NB4 (cell line): ENCODE measurements at regions not wholly inside any gene's neighbourhood (a gene's known extent, or its start where the extent isn't known, plus 50 kb on each side); places are given as distances from the start of the nearest gene placed in this dataset.

Experiments used
- DNase-seq: peaks from one replicate; pipeline ENCODE4 v3.0.0; 2010; ENCODE audit warnings: low read depth
- H3K4me3 ChIP-seq: one replicate; pipeline ENCODE4 v1.5.1; 2011; ENCODE audit warnings: mild to moderate bottlenecking, low read depth, low read length, moderate library complexity
- MYC ChIP-seq: IDR thresholded peaks from 2 replicates; pipeline ENCODE4 v1.6.1; 2011; ENCODE audit warnings: low read depth, low read length
- POLR2A ChIP-seq: IDR thresholded peaks from 2 replicates; pipeline ENCODE4 v1.6.1; 2011; ENCODE audit warnings: mild to moderate bottlenecking; ENCODE audit not compliant: insufficient read length; ENCODE audit errors: extremely low read depth
- TF ChIP-seq, protein P1 (sequence below): IDR thresholded peaks from 2 replicates; pipeline ENCODE4 v1.6.1; 2011; ENCODE audit warnings: low read depth, low read length
- TF ChIP-seq, protein P2 (sequence below): IDR thresholded peaks from one replicate; pipeline ENCODE4 v1.5.1; 2012; ENCODE audit warnings: low read depth, low read length

DNA sequence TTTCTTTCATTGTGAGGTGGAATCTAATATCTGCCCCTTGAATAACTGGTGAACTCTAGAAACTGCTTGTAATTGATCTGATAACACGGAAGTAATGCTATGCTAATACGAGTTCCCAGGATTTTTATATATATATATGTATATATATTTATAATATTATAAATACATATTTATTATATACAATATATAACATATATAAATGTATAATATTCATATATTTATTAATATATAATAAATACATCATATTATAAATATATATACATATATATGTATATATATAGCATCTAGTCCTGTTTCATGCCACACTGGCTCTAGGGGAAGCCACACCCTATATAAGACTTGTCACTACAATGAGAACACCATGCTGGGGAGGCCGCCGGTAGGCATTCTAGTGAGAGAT lies 156.7 kb upstream of the CDH19 start:
- TF ChIP-seq, protein P1, sequence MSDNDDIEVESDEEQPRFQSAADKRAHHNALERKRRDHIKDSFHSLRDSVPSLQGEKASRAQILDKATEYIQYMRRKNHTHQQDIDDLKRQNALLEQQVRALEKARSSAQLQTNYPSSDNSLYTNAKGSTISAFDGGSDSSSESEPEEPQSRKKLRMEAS, result no peak
- TF ChIP-seq MYC (no peak), POLR2A (no peak)
- TF ChIP-seq, protein P2, sequence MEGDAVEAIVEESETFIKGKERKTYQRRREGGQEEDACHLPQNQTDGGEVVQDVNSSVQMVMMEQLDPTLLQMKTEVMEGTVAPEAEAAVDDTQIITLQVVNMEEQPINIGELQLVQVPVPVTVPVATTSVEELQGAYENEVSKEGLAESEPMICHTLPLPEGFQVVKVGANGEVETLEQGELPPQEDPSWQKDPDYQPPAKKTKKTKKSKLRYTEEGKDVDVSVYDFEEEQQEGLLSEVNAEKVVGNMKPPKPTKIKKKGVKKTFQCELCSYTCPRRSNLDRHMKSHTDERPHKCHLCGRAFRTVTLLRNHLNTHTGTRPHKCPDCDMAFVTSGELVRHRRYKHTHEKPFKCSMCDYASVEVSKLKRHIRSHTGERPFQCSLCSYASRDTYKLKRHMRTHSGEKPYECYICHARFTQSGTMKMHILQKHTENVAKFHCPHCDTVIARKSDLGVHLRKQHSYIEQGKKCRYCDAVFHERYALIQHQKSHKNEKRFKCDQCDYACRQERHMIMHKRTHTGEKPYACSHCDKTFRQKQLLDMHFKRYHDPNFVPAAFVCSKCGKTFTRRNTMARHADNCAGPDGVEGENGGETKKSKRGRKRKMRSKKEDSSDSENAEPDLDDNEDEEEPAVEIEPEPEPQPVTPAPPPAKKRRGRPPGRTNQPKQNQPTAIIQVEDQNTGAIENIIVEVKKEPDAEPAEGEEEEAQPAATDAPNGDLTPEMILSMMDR, result no peak
- no peak for DNase-seq
- H3K4me3 ChIP-seq, result no peak overlapping the region

DNA sequence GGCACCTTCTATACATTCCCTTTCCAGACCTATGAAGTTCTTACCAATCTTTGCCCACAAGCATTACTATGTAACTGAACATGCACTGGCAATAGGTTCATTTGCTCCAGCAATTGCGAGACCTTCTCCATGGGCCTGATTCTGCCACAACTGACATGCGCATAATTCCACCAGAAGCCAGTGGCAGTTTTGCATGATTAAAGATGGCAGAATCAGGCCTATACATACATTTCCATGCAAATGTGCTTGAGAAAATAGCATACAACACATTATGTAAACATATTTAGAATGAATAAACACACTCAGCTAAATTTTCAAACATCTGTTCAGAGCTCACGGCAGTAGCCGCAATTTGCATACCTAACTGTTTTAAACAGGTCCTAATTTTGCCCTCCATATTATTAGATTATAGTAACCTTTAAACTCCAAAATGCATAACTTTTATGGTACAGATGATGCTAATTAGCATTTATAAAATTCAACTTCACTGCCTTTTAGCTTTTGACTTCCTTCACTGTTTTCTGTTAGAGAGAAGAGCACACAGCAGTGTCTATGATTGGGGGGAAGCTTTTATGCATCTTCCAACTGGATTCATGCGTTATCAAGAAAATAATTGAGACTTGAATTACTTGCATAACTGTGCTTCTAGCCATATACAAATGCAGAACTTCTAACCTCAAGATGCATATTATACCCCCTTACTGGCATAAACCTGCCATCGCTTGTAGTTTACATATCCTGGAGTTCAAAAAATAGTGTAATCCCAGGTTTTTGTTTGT lies 155.3 kb upstream of the CDH19 start:
- no peak overlapping the region for H3K4me3 ChIP-seq
- no peak for DNase-seq
- TF ChIP-seq, protein P2, result no peak
- TF ChIP-seq MYC (no peak), POLR2A (no peak)
- TF ChIP-seq, protein P1, result no peak

DNA sequence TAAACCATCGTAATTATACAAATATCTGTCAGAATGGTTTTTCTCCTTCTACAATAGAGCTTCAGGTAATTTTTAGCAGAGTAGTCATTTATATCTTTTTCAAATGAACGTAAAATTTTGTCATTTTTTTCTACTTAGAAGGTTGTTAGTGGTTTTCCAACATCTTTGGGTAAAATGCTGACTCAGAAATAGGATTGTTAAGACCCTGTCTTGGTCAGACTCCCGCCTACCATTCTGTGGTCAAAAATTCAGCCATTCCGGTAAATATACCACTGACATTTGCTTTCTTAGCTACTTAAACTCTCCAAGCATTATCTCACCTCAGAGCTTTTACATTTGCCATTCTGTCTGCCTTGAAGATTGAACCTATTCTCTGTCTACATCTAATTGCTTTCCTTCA lies 154.1 kb upstream of the CDH19 start:
- DNase-seq, result no peak
- no peak for TF ChIP-seq MYC
- TF ChIP-seq, protein P1, result no peak
- TF ChIP-seq POLR2A, result no peak
- TF ChIP-seq, protein P2, result no peak

DNA sequence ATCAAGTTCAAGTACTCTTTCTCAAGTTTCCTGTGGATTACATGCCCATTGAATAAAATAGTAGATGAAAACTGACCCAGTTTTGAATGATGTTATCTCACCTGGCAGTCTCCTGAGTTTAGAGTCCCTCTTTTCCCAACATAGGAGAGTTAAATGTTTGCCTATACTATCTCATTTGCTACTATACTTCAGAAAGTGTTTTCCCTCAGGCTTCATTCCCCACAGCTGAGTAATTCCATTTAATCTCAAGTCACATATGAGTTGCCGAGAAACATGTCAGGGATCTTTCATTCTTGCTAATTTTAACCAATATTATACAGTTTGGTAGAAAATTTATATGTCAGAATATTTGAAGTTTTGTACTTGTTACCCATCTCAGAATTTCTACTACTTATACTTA lies 150.4 kb upstream of the CDH19 start:
- DNase-seq, result no peak
- TF ChIP-seq POLR2A, result no peak
- TF ChIP-seq, protein P1, result no peak
- TF ChIP-seq, protein P2, result no peak
- no peak for TF ChIP-seq MYC
- no peak overlapping the region for H3K4me3 ChIP-seq

More for the DNA sequence above, 154.1 kb upstream of the CDH19 start:
- no peak overlapping the region for H3K4me3 ChIP-seq

DNA sequence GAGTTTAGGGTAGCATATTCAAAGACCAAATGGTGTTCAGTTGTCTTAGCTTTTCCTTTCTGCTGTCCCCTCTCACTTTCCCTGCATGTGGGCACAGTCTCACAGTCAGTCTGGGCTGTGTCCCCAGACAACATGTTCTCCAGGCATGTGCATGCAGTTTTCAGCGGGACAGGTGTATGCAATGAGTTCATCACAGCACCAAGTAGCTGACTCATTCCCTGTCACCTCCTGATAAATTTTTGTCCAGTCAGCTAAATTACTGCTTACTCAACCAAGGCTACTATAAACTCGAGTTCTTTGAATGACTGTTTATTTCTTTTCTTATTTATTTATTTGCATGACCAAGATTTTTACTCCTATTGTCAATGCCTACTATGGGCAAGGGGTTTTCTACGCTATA lies 148.8 kb upstream of the CDH19 start:
- no peak for TF ChIP-seq POLR2A
- TF ChIP-seq, protein P1, result no peak
- TF ChIP-seq, protein P2, result no peak
- TF ChIP-seq MYC, result no peak
- no peak for DNase-seq

DNA sequence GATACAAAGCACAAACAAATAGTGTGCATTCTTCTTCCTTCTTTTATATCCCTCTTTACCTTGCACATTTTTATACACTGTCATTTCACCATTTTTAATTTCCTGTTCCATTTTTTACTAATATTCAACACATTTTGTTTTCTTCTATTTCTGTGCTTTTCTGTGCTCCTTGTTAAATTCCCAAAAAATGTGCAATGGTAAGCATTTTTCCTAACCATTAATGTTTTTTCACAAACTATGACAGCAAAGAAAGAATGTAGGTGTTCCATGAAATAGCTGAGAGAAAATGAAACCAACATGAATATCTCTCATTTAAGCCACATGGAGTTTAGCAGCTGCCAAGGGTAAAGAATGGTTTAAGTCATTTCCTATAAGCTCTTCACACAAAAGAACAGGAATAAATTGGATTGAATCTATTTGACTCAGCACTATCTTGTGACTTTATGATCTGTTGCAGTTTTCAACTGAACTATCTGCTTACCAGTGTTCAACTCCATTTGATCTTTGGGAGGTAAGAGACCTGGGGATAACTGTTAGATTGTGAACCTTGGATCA lies 145.7 kb upstream of the CDH19 start:
- DNase-seq, result no peak
- TF ChIP-seq, protein P1, result no peak
- no peak for TF ChIP-seq POLR2A
- no peak for TF ChIP-seq MYC
- TF ChIP-seq, protein P2, result no peak
- no peak overlapping the region for H3K4me3 ChIP-seq

More for the DNA sequence above, 148.8 kb upstream of the CDH19 start:
- H3K4me3 ChIP-seq, result no peak overlapping the region
